HepG2 (cell line): ENCODE measurements at regions not wholly inside any gene's neighbourhood (a gene's known extent, or its start where the extent isn't known, plus 50 kb on each side); places are given as distances from the start of the nearest gene placed in this dataset.

Experiments used
- CTCF ChIP-seq: sonication (generic); formaldehyde crosslinking; IDR thresholded peaks from 2 replicates; pipeline ENCODE4 v1.5.0; 2020; ENCODE audit warnings: mild to moderate bottlenecking, missing genetic modification reagents, moderate library complexity
- NR1H2 ChIP-seq: sonication (generic); formaldehyde crosslinking; IDR thresholded peaks from 2 replicates; pipeline ENCODE4 v1.8.1; 2022; ENCODE audit warnings: low read depth, missing genetic modification reagents, borderline replicate concordance
- ZNF18 ChIP-seq: sonication (generic); formaldehyde crosslinking; IDR thresholded peaks from 2 replicates; pipeline ENCODE4 v1.8.0; 2022; ENCODE audit warnings: mild to moderate bottlenecking, missing genetic modification reagents; ENCODE audit not compliant: insufficient replicate concordance

DNA sequence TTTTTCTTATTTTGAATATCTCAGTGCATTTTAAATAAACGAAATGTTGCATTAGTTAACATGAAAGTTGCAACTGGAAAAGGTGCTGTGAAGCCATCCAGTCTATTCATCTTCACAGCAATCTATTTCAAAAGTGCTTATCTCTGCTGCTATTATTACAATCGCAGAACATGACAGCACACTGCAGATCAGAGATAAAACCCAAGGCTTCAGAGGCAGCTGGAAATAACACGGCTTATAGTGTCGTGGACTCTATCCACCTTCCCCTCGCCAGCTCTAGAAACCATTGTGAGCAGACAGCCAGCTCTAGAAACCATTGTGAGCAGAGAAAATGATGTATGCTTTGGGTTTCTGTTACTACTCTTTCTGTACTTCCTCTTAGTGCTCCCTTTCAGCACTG lies 1140.8 kb upstream of the CELF4 start:
- TF ChIP-seq CTCF (CRISPR knock-in tag) (no peak), NR1H2 (no peak), ZNF18 (CRISPR knock-in tag) (no peak)
